ENCODE measurements at regions not wholly inside any gene's neighbourhood (a gene's known extent, or its start where the extent isn't known, plus 50 kb on each side); places are given as distances from the start of the nearest gene placed in this dataset.

DNA sequence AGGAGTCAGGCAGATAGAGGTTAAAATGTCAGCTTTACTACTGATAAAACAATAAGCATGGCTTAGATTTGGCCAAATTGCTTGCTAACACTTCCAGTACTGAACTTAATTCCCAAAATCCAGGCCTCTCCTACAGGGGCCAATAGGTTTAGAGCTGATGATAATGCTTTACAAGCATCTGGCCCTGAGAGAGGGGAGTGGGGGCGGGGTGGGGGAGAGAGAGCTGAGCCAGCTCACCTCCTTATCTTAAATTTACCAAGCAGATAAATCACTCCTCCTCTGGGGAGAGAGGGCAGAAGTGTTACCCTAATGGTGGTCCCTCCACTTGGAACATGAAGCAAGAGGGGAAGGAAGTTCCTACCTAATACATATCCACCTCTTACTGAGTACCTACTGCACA lies 182.2 kb upstream of the CRY1 start:
- no peak for TF ChIP-seq POLR2A (IDR thresholded peaks at IDR 0.05)
- TF ChIP-seq, protein P1, sequence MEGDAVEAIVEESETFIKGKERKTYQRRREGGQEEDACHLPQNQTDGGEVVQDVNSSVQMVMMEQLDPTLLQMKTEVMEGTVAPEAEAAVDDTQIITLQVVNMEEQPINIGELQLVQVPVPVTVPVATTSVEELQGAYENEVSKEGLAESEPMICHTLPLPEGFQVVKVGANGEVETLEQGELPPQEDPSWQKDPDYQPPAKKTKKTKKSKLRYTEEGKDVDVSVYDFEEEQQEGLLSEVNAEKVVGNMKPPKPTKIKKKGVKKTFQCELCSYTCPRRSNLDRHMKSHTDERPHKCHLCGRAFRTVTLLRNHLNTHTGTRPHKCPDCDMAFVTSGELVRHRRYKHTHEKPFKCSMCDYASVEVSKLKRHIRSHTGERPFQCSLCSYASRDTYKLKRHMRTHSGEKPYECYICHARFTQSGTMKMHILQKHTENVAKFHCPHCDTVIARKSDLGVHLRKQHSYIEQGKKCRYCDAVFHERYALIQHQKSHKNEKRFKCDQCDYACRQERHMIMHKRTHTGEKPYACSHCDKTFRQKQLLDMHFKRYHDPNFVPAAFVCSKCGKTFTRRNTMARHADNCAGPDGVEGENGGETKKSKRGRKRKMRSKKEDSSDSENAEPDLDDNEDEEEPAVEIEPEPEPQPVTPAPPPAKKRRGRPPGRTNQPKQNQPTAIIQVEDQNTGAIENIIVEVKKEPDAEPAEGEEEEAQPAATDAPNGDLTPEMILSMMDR (IDR thresholded peaks at IDR 0.05), result no peak
- DNase-seq, result no peak
- Histone ChIP-seq H3K27me3 (peaks cover 0 to 5% (median 0%) of the 10 kb centered on the region in 4 donors), H3K27ac (no peak overlapping the region), H3K9me3 (no peaks in the 10 kb centered on the region), H3K36me3 (no peaks in the 10 kb centered on the region), H3K4me3 (no peak overlapping the region), H3K4me1 (no peaks in the 10 kb centered on the region)
- intact Hi-C loops (cut with DNase I), result no loop called here
- WGBS, 2 donors, result 60 to 86% methylated on average over 1 of the region's 1 CpG

DNA sequence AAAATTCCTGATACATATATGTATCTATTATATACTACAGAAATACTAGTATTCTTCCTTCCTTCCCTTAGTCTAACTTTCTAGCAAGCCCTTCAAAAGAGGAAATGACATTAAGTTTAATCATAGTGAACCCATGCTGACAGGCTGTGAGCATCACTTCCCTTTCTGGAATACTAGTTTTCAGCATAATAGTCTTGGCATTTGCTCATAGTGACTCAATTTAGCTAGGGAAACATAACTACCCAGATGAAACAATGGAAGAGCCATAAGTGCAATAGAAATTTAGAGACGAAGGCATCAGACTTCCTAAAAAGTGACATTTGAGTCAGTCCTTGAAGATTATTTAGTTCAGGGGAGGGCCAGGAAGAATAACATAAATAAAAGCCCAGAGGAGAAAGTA lies 184.5 kb upstream of the CRY1 start:
- TF ChIP-seq, protein P1 (IDR thresholded peaks at IDR 0.05), result no peak
- no peak for TF ChIP-seq POLR2A (IDR thresholded peaks at IDR 0.05)
- H3K36me3 ChIP-seq, result no peaks in the 10 kb centered on the region
- H3K4me1 ChIP-seq, result no peaks in the 10 kb centered on the region
- H3K27me3 ChIP-seq, result peaks cover 0 to 5% (median 0%) of the 10 kb centered on the region in 4 donors
- H3K9me3 ChIP-seq, result no peaks in the 10 kb centered on the region
- intact Hi-C loops (cut with DNase I), result no loop called here
- no peak for DNase-seq
- WGBS, 2 donors, result 10 to 56% methylated on average over 1 of the region's 1 CpG
- H3K27ac ChIP-seq, result no peak overlapping the region
- no peak overlapping the region for H3K4me3 ChIP-seq

DNA sequence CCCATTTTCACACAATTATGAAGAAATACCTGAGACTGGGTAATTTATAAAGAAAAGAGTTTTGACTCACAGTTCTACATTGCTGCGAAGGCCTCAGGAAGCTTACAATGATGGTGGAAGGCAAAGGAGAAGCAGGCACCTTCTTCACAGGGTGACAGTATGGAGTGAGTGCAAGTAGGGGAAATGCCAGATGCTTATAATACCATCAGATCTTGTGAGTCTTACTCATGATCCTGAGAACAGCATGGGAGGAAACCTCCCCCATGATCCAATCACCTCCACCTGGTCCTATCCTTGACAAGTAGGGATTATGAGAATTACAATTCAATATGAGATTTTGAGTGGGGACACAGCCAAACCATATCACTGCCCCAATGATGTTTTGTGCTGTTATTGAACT lies 189.3 kb upstream of the CRY1 start:
- H3K4me3 ChIP-seq, result no peak overlapping the region
- H3K9me3 ChIP-seq, result no peaks in the 10 kb centered on the region
- no peak for DNase-seq

DNA sequence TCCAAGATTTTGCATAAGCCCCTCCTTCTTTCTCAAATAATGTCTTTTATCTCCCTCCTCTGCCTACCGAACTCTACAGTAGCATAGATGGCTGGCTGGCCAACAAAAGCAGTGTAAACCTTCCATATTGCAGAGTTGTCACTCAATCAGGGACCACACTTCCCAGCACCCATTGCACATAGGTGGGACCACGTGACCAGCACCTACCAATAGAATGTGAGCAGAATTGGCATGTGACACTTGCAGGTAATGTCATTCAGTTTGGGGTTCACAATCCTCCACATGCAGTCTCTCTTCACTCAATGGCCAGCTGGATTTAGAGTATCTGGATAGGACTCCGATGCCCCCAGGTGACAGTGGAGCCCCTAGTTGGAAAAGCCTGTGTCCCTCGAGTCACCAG lies 190.3 kb upstream of the CRY1 start:
- Histone ChIP-seq H3K27ac (no peak overlapping the region), H3K4me1 (no peaks in the 10 kb centered on the region), H3K4me3 (no peak overlapping the region), H3K27me3 (peaks cover 0 to 6% (median 0%) of the 10 kb centered on the region in 4 donors), H3K9me3 (no peaks in the 10 kb centered on the region), H3K36me3 (no peaks in the 10 kb centered on the region)
- WGBS, 2 donors, result 64 to 65% methylated on average over 3 to 4 of the region's 4 CpGs
- intact Hi-C loops (cut with DNase I), result no loop called here
- no peak for DNase-seq
- TF ChIP-seq POLR2A (IDR thresholded peaks at IDR 0.05), result no peak
- TF ChIP-seq, protein P1 (IDR thresholded peaks at IDR 0.05), result no peak

More for the DNA sequence above, 189.3 kb upstream of the CRY1 start:
- Histone ChIP-seq H3K27me3 (peaks cover 0 to 6% (median 0%) of the 10 kb centered on the region in 4 donors), H3K36me3 (no peaks in the 10 kb centered on the region), H3K4me1 (no peaks in the 10 kb centered on the region), H3K27ac (no peak overlapping the region)
- 89 to 94% methylated on average over 1 of the region's 1 CpG for WGBS, 2 donors
- intact Hi-C loops (cut with DNase I), result no loop called here
- no peak for TF ChIP-seq POLR2A (IDR thresholded peaks at IDR 0.05)
- TF ChIP-seq, protein P1 (IDR thresholded peaks at IDR 0.05), result no peak

- Histone ChIP-seq H3K4me3 (no peak overlapping the region), H3K9me3 (no peaks in the 10 kb centered on the region), H3K27ac (no peak overlapping the region), H3K36me3 (no peaks in the 10 kb centered on the region), H3K27me3 (peaks cover 0 to 6% (median 0%) of the 10 kb centered on the region in 4 donors), H3K4me1 (no peaks in the 10 kb centered on the region)
- intact Hi-C loops (cut with DNase I), result no loop called here
- WGBS, 2 donors, result 91 to 93% methylated on average over 2 of the region's 2 CpGs
- no peak for TF ChIP-seq POLR2A (IDR thresholded peaks at IDR 0.05)
- TF ChIP-seq, protein P1 (IDR thresholded peaks at IDR 0.05), result no peak
- DNase-seq, result no peak
Measured at GRCh38 chr12:107284692-107285091, 191.3 kb upstream of the CRY1 start.

Data from esophagus squamous epithelium (tissue), 5 donors.